ENCODE measurements at regions not wholly inside any gene's neighbourhood (a gene's known extent, or its start where the extent isn't known, plus 50 kb on each side); places are given as distances from the start of the nearest gene placed in this dataset.

GRCh38 chr13:38415233-38415632 lies 65.6 kb downstream of the UFM1 start:
- no peak for ATAC-seq
- FAIRE-seq, result no peak
- no peak overlapping the region for H3K27ac ChIP-seq

GRCh38 chr13:38417241-38417640 lies 67.6 kb downstream of the UFM1 start:
- CTCF ChIA-PET, result no interaction called here
- DNase-seq (ENCODE audit: low read depth in 1 of 2, low spot score in 1 of 2) (no peak), FAIRE-seq (no peak), ATAC-seq (no peak)
- H3K4me2 ChIP-seq, result no peak overlapping the region
- H3K9me3 ChIP-seq, result no peaks in the 10 kb centered on the region
- no peak overlapping the region for H3K4me3 ChIP-seq
- 58% methylated on average over 1 of the region's 1 CpG for WGBS (ENCODE audit: missing lambda C conversion rate)
- POLR2A ChIA-PET, result no interaction called here
- no peaks in the 10 kb centered on the region for H3K4me1 ChIP-seq
- TF ChIP-seq HES2 (IDR thresholded peaks at IDR 0.05), result no peak
- TF ChIP-seq ZSCAN20 (CRISPR knock-in tag; IDR thresholded peaks at IDR 0.05), result no peak
- no peak for TF ChIP-seq MAZ (IDR thresholded peaks at IDR 0.05; ENCODE audit: borderline replicate concordance, low read depth, low read length)
- H3K27ac ChIP-seq, result no peak overlapping the region

More at GRCh38 chr13:38415233-38415632, 65.6 kb downstream of the UFM1 start:
- no peaks in the 10 kb centered on the region for H3K9me3 ChIP-seq
- no peak overlapping the region for H3K4me3 ChIP-seq
- DNase-seq (ENCODE audit: low read depth in 1 of 2, low spot score in 1 of 2), result no peak
- TF ChIP-seq NFE2L2 (conservative IDR thresholded peaks at IDR 0.05; ENCODE audit: low read length) (no peak), FOSB (CRISPR knock-in tag; IDR thresholded peaks at IDR 0.05) (no peak), TP53 (CRISPR knock-in tag; IDR thresholded peaks at IDR 0.05) (no peak), HOXB5 (CRISPR knock-in tag; IDR thresholded peaks at IDR 0.05) (no peak), HOXA7 (CRISPR knock-in tag; IDR thresholded peaks at IDR 0.05) (no peak), CHD2 (IDR thresholded peaks at IDR 0.05; ENCODE audit: low read length, partially characterized antibody) (no peak), RARB (CRISPR knock-in tag; IDR thresholded peaks at IDR 0.05) (no peak), ZNF302 (CRISPR knock-in tag; IDR thresholded peaks at IDR 0.05) (no peak)
- 0% methylated on average over 5 of the region's 5 CpGs for WGBS (ENCODE audit: missing lambda C conversion rate)
- POLR2A ChIA-PET, result no interaction called here
- H3K4me2 ChIP-seq, result no peak overlapping the region
- CTCF ChIA-PET, result no interaction called here
- H3K4me1 ChIP-seq, result no peaks in the 10 kb centered on the region

- ATAC-seq, result peak; percentile 71 to 74; a peak in 4 of 6 replicates
- FAIRE-seq, result no peak
- Histone ChIP-seq H3K4me3 (no peak overlapping the region), H3K27ac (no peak overlapping the region), H3K4me1 (no peaks in the 10 kb centered on the region), H3K9me3 (no peaks in the 10 kb centered on the region), H3K4me2 (no peak overlapping the region)
- CTCF ChIA-PET, result no interaction called here
- 50% methylated on average over 2 of the region's 2 CpGs for WGBS (ENCODE audit: missing lambda C conversion rate)
- TF ChIP-seq JUN (IDR thresholded peaks at IDR 0.05), result no peak
- no peak for TF ChIP-seq MAFK (IDR thresholded peaks at IDR 0.05; ENCODE audit: partially characterized antibody)
- no peak for TF ChIP-seq HEYL (CRISPR knock-in tag; IDR thresholded peaks at IDR 0.05)
- POLR2A ChIA-PET, result no interaction called here
- DNase-seq (ENCODE audit: low read depth in 1 of 2, low spot score in 1 of 2), result peak in 1 of 2 experiments; percentile 5
Observed at GRCh38 chr13:38417727-38418126, 68.1 kb downstream of the UFM1 start.

GRCh38 chr13:38418286-38418685 lies 68.6 kb downstream of the UFM1 start:
- CTCF ChIA-PET, result no interaction called here
- POLR2A ChIA-PET, result no interaction called here

More at GRCh38 chr13:38418286-38418685, 68.6 kb downstream of the UFM1 start:
- H3K4me1 ChIP-seq, result no peaks in the 10 kb centered on the region
- H3K27ac ChIP-seq, result no peak overlapping the region
- no peak overlapping the region for H3K4me2 ChIP-seq
- FAIRE-seq (no peak), DNase-seq (ENCODE audit: low read depth in 1 of 2, low spot score in 1 of 2) (no peak), ATAC-seq (no peak)
- no peaks in the 10 kb centered on the region for H3K9me3 ChIP-seq
- TF ChIP-seq GATA3 (IDR thresholded peaks at IDR 0.05; ENCODE audit: borderline replicate concordance) (no peak), ZNF302 (CRISPR knock-in tag; IDR thresholded peaks at IDR 0.05) (no peak), HEYL (CRISPR knock-in tag; IDR thresholded peaks at IDR 0.05) (no peak), USF2 (IDR thresholded peaks at IDR 0.05) (no peak), PHF8 (IDR thresholded peaks at IDR 0.05; ENCODE audit: borderline replicate concordance, low read depth) (no peak), KDM5A (IDR thresholded peaks at IDR 0.05) (no peak), RARB (CRISPR knock-in tag; IDR thresholded peaks at IDR 0.05) (no peak), FOSL2 (IDR thresholded peaks at IDR 0.05) (no peak), FOSL2 (CRISPR knock-in tag; IDR thresholded peaks at IDR 0.05) (no peak), EHF (CRISPR knock-in tag; IDR thresholded peaks at IDR 0.05) (no peak), POLR2AphosphoS2 (conservative IDR thresholded peaks at IDR 0.05; ENCODE audit: low read length) (no peak), RAD21 (conservative IDR thresholded peaks at IDR 0.05 in 1 of 2, IDR thresholded peaks at IDR 0.05 in 1 of 2) (no peak), KDM1A (IDR thresholded peaks at IDR 0.05; ENCODE audit: low read depth) (no peak), BCL3 (IDR thresholded peaks at IDR 0.05) (no peak), POLR2A (IDR thresholded peaks at IDR 0.05; ENCODE audit: low read length) (no peak), E2F6 (IDR thresholded peaks at IDR 0.05; ENCODE audit: borderline replicate concordance, low read depth) (no peak), CHD4 (IDR thresholded peaks at IDR 0.05; ENCODE audit: borderline replicate concordance) (no peak), HOXB5 (CRISPR knock-in tag; IDR thresholded peaks at IDR 0.05) (no peak), PBX3 (IDR thresholded peaks at IDR 0.05) (no peak)
- H3K4me3 ChIP-seq, result no peak overlapping the region
